Hepatocyte (in vitro differentiated cells): ENCODE measurements at regions not wholly inside any gene's neighbourhood (a gene's known extent, or its start where the extent isn't known, plus 50 kb on each side); places are given as distances from the start of the nearest gene placed in this dataset.

ENCODE experiments used
- EZH2 ChIP-seq: fragments of 200-600 bp; sonication (generic); IDR thresholded peaks from 2 replicates; pipeline ENCODE4 v1.6.1; 2016; ENCODE audit warnings: antibody characterized with exemption, mild to moderate bottlenecking, borderline replicate concordance
- TF ChIP-seq, protein P1 (sequence below): fragments of 200-600 bp; sonication (generic); IDR thresholded peaks from 2 replicates; pipeline ENCODE4 v1.5.1; 2016; ENCODE audit warnings: antibody characterized with exemption, mild to moderate bottlenecking; ENCODE audit not compliant: poor library complexity

DNA sequence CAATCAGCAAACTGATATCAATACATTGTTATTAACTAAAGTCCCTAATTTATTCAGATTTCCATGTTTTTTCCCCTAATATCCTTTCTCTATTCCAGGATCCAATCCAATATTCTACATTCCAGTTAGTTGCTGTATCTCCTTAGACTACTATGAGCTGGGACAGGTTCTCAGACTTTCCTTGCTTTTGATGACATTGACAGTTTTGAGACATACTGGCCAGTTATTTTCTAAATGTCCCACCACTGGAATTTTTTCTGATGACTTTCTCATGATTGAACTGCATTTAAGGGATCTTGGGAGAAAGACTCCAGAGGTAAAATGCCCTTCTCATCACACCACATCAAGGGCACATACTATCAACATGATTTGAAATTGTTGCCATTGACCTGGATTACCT lies 177.1 kb upstream of the MAF start:
- TF ChIP-seq, protein P1, sequence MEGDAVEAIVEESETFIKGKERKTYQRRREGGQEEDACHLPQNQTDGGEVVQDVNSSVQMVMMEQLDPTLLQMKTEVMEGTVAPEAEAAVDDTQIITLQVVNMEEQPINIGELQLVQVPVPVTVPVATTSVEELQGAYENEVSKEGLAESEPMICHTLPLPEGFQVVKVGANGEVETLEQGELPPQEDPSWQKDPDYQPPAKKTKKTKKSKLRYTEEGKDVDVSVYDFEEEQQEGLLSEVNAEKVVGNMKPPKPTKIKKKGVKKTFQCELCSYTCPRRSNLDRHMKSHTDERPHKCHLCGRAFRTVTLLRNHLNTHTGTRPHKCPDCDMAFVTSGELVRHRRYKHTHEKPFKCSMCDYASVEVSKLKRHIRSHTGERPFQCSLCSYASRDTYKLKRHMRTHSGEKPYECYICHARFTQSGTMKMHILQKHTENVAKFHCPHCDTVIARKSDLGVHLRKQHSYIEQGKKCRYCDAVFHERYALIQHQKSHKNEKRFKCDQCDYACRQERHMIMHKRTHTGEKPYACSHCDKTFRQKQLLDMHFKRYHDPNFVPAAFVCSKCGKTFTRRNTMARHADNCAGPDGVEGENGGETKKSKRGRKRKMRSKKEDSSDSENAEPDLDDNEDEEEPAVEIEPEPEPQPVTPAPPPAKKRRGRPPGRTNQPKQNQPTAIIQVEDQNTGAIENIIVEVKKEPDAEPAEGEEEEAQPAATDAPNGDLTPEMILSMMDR, result no peak
- no peak for TF ChIP-seq EZH2
